Skin of body (tissue), 1 donor: ENCODE measurements at regions not wholly inside any gene's neighbourhood (a gene's known extent, or its start where the extent isn't known, plus 50 kb on each side); places are given as distances from the start of the nearest gene placed in this dataset.

Experiments used
- DNase-seq: peaks from one replicate; lab custom pipeline; 2025; lab: John Stamatoyannopoulos, UW

- DNase-seq: no peak
Measured at GRCh38 chr5:74290634-74291241, 349.8 kb downstream of the ENC1 start.

DNA sequence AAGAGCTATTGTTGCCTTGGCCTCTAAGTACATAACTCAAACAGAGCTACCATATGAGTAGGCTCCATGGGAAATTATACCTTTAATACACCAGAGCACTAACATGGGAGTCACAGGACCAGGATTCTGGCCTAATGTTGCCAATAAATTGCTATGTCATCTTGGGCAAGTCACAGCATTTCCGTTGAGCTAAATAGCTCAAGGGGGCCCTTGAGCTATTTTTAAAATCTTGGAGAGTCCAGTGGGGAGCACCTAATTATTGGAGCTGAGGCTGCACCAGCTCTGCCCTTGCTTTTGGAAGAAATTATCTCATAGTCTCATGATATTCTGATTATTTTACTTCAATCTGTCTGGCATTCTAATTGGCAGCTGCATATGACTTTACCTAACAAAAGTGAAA lies 350.8 kb downstream of the ENC1 start:
- DNase-seq: no peak

- no peak for DNase-seq
Measured at GRCh38 chr5:74289238-74289637, 351.3 kb downstream of the ENC1 start.

GRCh38 chr5:74288448-74289108 lies 351.9 kb downstream of the ENC1 start:
- DNase-seq: peak; percentile 28

DNA sequence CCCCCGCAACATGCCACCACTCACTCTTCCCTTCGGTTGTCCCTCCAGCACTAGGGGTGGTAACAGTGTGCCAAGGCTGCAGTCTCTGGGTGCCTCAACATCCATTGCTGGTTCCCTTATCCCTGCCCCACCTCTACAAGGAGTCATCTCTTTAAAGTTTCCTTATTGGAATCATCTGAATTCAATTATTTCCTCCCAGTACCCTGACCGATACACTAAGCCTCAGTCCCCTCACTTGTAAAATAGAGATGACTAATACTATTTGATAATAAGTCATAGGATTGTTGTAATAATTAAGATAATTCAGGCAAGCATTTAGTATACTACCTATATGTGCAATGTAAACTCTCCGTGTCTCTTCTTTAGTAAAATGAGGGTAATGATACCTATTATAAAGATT lies 352.5 kb downstream of the ENC1 start:
- DNase-seq: no peak

DNA sequence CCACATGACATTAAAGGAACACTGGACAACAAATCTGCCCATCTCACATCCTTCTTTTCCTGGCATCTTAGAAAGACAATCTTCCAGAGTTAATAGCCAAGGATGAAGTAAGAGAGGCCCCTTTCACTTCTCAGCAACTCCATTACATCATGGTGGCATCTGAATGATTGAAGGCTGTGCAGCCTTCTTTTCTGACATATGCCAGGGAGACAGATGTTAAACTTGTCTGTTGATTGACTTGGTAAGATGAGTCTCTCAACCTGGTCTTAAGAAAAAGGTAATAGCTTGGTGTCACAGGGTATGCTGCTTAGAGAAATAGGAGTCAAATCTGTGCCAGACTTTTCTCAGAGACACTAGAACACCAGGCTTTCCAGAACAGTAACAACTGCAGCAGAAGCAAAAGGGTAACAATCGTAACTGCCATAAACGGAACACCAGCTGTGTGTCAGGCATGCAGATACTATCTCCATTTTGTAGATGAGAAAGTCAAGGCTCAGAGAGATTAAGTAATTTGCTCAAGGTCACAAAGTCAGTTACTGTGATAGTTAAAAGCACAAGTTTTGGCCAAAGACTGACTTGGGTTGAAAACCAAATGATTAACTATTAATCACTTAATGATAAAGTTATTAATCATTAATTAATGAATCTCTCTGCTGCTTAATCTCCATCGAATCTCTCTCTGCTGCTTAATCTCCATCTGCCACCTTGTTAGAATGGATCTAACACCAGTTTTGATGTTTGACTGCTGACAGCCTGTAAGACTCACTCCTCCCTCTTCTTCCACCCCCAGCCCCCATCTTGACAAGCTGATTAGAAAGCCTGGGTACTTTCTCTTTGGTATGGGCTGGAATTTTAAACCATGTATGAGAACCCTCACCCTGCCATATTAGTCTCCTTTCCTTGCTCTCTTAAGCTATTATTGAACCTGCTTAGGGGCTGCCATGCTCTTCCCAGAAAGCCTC lies 353.5 kb downstream of the ENC1 start:
- DNase-seq: no peak

- no peak for DNase-seq
Measured at GRCh38 chr5:74285675-74286280, 354.8 kb downstream of the ENC1 start.

DNA sequence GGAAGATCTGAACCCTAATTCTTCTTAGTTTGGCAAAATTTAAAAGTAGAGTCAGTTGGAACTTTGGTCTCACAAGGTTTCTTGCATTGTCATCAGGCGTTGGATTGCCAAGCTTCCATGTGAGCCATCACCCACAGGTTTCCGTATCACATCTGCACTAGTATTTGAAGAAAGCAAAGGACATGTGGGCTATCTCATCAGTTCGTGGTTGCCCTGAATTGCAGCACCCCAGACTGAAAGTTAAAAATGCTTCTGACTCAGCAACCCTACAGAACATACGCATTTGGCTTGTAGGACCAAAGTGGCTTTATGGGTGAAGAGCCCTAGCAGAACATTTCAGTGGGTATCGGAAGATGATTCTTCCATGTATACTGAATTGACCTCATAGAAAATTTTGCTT lies 358.0 kb downstream of the ENC1 start:
- no peak for DNase-seq

DNA sequence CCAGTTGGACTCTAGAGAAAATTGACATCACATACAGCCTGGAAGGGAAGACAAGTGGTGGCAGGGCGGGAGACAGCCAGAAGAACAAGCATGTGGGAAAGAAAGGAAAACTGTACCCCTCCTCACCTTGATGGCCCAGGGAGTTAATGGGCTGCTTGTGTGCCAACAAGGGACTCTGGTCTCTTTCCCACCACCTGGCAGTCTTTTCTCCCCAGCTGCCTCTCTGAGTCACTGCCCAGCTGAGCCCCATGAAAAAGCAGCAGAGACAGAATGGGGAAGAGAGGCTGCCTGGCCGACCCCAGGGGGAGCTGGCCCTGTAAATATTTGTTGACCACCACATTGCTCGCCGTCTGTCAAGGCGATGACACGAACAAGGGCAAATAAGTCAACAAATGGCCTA lies 359.4 kb downstream of the ENC1 start:
- DNase-seq: no peak

GRCh38 chr5:74280306-74280705 lies 360.2 kb downstream of the ENC1 start:
- no peak for DNase-seq

GRCh38 chr5:74279244-74279643 lies 361.3 kb downstream of the ENC1 start:
- DNase-seq: no peak

DNA sequence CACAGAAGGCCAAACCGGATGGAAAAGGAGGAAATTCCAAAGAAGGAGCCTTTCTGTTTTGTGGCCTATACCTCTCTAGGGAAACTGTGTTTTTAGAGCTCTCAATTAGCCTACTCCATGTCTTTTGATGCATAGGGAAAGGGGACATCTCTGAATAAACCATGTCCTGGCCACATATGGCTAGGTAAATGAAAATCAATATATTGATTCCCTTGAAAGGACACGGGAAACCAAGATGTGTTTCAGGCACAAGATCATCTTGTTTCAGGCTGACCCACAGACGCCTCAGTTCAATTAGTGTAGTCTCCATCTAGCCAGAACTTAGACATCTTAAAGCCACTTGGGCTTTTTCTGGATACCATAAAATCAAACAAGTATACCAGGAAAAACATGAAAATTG lies 363.1 kb downstream of the ENC1 start:
- DNase-seq: no peak

DNA sequence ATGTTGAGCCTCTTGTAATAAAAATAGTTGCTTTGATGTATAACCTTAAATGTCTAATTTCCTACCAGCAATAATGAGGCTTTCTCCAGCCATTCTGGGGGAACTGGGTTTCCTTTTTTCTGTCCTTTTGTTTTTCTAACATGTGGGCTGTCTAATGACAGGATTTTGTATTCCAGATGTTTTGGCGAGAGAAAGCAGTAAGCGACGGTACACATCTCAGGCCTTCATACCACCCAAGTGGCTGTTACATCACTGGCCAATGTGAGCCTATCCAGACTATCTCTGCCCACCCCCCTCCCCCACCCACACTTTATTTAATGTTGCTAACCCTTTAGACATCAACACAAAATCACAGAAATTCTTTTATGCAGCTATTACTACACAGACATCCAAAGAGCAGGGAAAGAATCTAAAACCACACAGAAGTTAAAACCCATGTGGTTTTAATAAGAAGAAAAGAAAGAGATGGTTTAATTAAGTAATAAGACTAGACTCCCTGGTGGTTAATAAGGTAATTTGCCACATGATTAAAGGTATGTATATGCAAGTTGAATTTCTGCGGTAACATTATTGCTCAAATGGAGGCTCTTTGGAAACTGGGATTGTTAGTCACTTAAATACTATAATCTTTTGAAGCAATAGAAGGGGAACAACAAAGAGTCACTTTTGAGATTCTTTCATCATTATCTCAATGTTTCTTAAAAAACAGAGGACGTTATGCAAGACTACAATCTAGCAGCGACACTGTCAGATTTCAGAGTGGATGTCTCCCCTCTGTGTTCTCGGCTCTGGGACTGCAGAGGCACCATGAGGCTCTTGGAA lies 365.1 kb downstream of the ENC1 start:
- DNase-seq: peak; percentile 21

GRCh38 chr5:74274326-74274725 lies 366.2 kb downstream of the ENC1 start:
- no peak for DNase-seq

GRCh38 chr5:74272831-74273451 lies 367.6 kb downstream of the ENC1 start:
- no peak for DNase-seq

DNA sequence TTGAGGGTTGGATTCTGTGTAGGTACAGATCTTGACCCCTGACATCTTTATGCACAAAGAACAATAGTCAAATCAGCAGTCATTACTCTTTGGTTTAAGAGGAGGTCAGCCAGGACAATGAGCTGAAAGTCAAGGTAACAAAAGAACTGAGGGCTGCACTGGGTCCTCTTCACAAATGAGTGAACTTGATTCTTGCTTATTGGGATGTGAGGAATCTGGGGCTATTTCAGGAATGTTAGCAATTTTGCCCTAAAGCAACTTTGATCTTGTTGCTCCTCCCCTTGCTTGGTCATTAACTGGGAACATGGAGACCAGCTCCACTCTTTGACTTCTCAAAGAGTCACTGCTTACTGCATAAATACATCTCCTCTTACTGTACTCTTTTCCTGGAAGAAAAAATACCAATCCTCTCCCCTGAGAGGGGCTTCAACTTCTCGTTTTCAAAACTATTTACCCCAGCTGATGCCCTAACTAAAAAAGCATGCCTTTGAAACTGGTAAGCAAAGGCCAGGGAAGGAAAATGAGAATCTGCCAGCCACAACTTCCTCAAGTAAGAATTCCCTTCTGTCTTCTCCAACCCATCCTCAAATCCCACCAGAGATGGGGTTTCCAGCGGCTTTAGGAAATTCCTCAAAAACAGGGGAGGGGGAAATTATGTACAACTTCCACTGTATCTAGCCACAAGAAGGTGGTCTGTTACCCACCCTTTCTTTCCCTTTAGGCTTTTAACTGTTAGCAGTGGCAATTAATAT lies 368.3 kb downstream of the ENC1 start:
- DNase-seq: no peak

GRCh38 chr5:74268297-74268696 lies 372.2 kb downstream of the ENC1 start:
- DNase-seq: no peak

GRCh38 chr5:74266836-74267235 lies 373.7 kb downstream of the ENC1 start:
- no peak for DNase-seq

GRCh38 chr5:74266132-74266531 lies 374.4 kb downstream of the ENC1 start:
- DNase-seq: no peak
